ENCODE measurements at regions not wholly inside any gene's neighbourhood (a gene's known extent, or its start where the extent isn't known, plus 50 kb on each side); places are given as distances from the start of the nearest gene placed in this dataset.

- no peak for DNase-seq (ENCODE audit: low read depth, low spot score)
- no peak overlapping the region for H3K4me3 ChIP-seq (ENCODE audit: low read length)
Measured at GRCh38 chr7:121447911-121448300, 51.8 kb upstream of the FAM3C start.

GRCh38 chr7:121447243-121447910, 51.3 kb upstream of the FAM3C start:
- DNase-seq (ENCODE audit: low read depth, low spot score) = no peak
- no peak overlapping the region for H3K4me3 ChIP-seq (ENCODE audit: low read length)

- H3K4me3 ChIP-seq (ENCODE audit: low read length) = no peak overlapping the region
- DNase-seq (ENCODE audit: low read depth, low spot score) = no peak
Measured at GRCh38 chr7:121446526-121446925, 50.4 kb upstream of the FAM3C start.

Data from Jurkat, Clone E6-1 (cell line).